ENCODE measurements at regions not wholly inside any gene's neighbourhood (a gene's known extent, or its start where the extent isn't known, plus 50 kb on each side); places are given as distances from the start of the nearest gene placed in this dataset.
"Not testable (repeated sequence)": the region's sequence is repeated elsewhere in the genome, so short reads cannot be mapped to it uniquely, and the experiment has no call there.

- Mint-ChIP-seq H3K4me1 (no peaks in the 10 kb centered on the region), H3K4me3 (no peak overlapping the region), H3K27me3 (ENCODE audit: low read depth in 2 of 2) (no peaks in the 10 kb centered on the region), H3K9me3 (peaks cover 7 to 28% of the 10 kb centered on the region in 2 donors), H3K27ac (no peak overlapping the region), H3K36me3 (peaks cover 12% of the 10 kb centered on the region)
- H3K27me3 ChIP-seq (ENCODE audit: control insufficient read depth, insufficient read depth, low read length): no peaks in the 10 kb centered on the region
- ATAC-seq (no peak), DNase-seq (no peak)
- no peak for TF ChIP-seq CTCF (IDR thresholded peaks at IDR 0.05)
- WGBS (ENCODE audit: insufficient coverage): no CpG with 5 or more reads among the region's 2 CpGs
- no peak overlapping the region for H3K27ac ChIP-seq (ENCODE audit: low read length)
- H3K36me3 ChIP-seq (ENCODE audit: control insufficient read depth, insufficient read depth, low read length): no peaks in the 10 kb centered on the region
- H3K9me3 ChIP-seq (ENCODE audit: control insufficient read depth, insufficient read depth, low read length): no peaks in the 10 kb centered on the region
- intact Hi-C loops (cut with micrococcal nuclease): no loop called here
- no peak overlapping the region for H3K4me3 ChIP-seq (ENCODE audit: low read length)
- H3K4me1 ChIP-seq (ENCODE audit: control insufficient read depth, insufficient read depth, low read length): no peaks in the 10 kb centered on the region
Observed at GRCh38 chr18:64679121-64679520, 530.2 kb upstream of the LINC00305 start.

GRCh38 chr18:64678048-64678447 lies 529.2 kb upstream of the LINC00305 start:
- peaks cover 9 to 20% of the 10 kb centered on the region in 2 donors for H3K9me3 Mint-ChIP-seq
- no peak for ATAC-seq

GRCh38 chr18:64674694-64675093 lies 525.8 kb upstream of the LINC00305 start:
- TF ChIP-seq CTCF (IDR thresholded peaks at IDR 0.05): no peak
- intact Hi-C loops (cut with micrococcal nuclease): no loop called here
- Histone ChIP-seq H3K27ac (ENCODE audit: low read length) (no peak overlapping the region), H3K36me3 (ENCODE audit: control insufficient read depth, insufficient read depth, low read length) (no peaks in the 10 kb centered on the region), H3K27me3 (ENCODE audit: control insufficient read depth, insufficient read depth, low read length) (no peaks in the 10 kb centered on the region), H3K4me3 (ENCODE audit: low read length) (no peak overlapping the region), H3K9me3 (ENCODE audit: control insufficient read depth, insufficient read depth, low read length) (no peaks in the 10 kb centered on the region), H3K4me1 (ENCODE audit: control insufficient read depth, insufficient read depth, low read length) (no peaks in the 10 kb centered on the region)
- Mint-ChIP-seq H3K36me3 (no peaks in the 10 kb centered on the region), H3K27ac (no peak overlapping the region), H3K27me3 (ENCODE audit: low read depth in 2 of 2) (no peaks in the 10 kb centered on the region), H3K9me3 (peaks cover 10 to 11% of the 10 kb centered on the region in 2 donors), H3K4me3 (no peak overlapping the region), H3K4me1 (no peaks in the 10 kb centered on the region)
- 71% methylated on average over 3 of the region's 3 CpGs for WGBS (ENCODE audit: insufficient coverage)
- DNase-seq (no peak), ATAC-seq (no peak)

More at GRCh38 chr18:64678048-64678447, 529.2 kb upstream of the LINC00305 start:
- peaks cover 3% of the 10 kb centered on the region for H3K36me3 Mint-ChIP-seq
- H3K27ac Mint-ChIP-seq: no peak overlapping the region
- no peak for TF ChIP-seq CTCF (IDR thresholded peaks at IDR 0.05)
- Histone ChIP-seq H3K9me3 (ENCODE audit: control insufficient read depth, insufficient read depth, low read length) (no peaks in the 10 kb centered on the region), H3K27ac (ENCODE audit: low read length) (no peak overlapping the region), H3K36me3 (ENCODE audit: control insufficient read depth, insufficient read depth, low read length) (no peaks in the 10 kb centered on the region), H3K27me3 (ENCODE audit: control insufficient read depth, insufficient read depth, low read length) (no peaks in the 10 kb centered on the region), H3K4me1 (ENCODE audit: control insufficient read depth, insufficient read depth, low read length) (no peaks in the 10 kb centered on the region), H3K4me3 (ENCODE audit: low read length) (no peak overlapping the region)
- WGBS (ENCODE audit: insufficient coverage): 46% methylated on average over 2 of the region's 2 CpGs
- H3K4me3 Mint-ChIP-seq: no peak overlapping the region
- intact Hi-C loops (cut with micrococcal nuclease): no loop called here
- no peaks in the 10 kb centered on the region for H3K4me1 Mint-ChIP-seq
- no peaks in the 10 kb centered on the region for H3K27me3 Mint-ChIP-seq (ENCODE audit: low read depth in 2 of 2)
- DNase-seq: no peak

GRCh38 chr18:64671293-64671692 lies 522.4 kb upstream of the LINC00305 start:
- H3K4me3 ChIP-seq (ENCODE audit: low read length); H3K27ac Mint-ChIP-seq; H3K4me1 Mint-ChIP-seq; H3K27ac ChIP-seq (ENCODE audit: low read length); H3K4me1 ChIP-seq (ENCODE audit: control insufficient read depth, insufficient read depth, low read length); H3K36me3 ChIP-seq (ENCODE audit: control insufficient read depth, insufficient read depth, low read length); DNase-seq; H3K4me3 Mint-ChIP-seq; ATAC-seq; intact Hi-C loops (cut with micrococcal nuclease); H3K27me3 Mint-ChIP-seq (ENCODE audit: low read depth in 2 of 2); H3K9me3 ChIP-seq (ENCODE audit: control insufficient read depth, insufficient read depth, low read length); H3K27me3 ChIP-seq (ENCODE audit: control insufficient read depth, insufficient read depth, low read length); H3K36me3 Mint-ChIP-seq: not testable (repeated sequence)
- H3K9me3 Mint-ChIP-seq: peaks cover 10 to 19% of the 10 kb centered on the region in 2 donors
- 71% methylated on average over 5 of the region's 5 CpGs for WGBS (ENCODE audit: insufficient coverage)

Data from natural killer cell (primary cell).